OCI-LY1 (cell line): ENCODE measurements at regions not wholly inside any gene's neighbourhood (a gene's known extent, or its start where the extent isn't known, plus 50 kb on each side); places are given as distances from the start of the nearest gene placed in this dataset.

ENCODE experiments used
- H2AFZ ChIP-seq: fragments of 200-600 bp; sonication (generic), shearing (Covaris generic); 2 replicates; pipeline ENCODE4 v1.6.0; 2014; ENCODE audit warnings: antibody characterized with exemption, mild to moderate bottlenecking, low read length
- H3F3A ChIP-seq: fragments of 200-600 bp; sonication (generic), shearing (Covaris generic); 2 replicates; pipeline ENCODE4 v1.6.0; 2014; ENCODE audit warnings: mild to moderate bottlenecking, antibody characterized with exemption, low read length, moderate library complexity; ENCODE audit not compliant: insufficient read depth
- H3K27ac ChIP-seq: fragments of 200-600 bp; sonication (generic); 2 replicates; pipeline ENCODE4 v1.5.1; 2014; ENCODE audit warnings: low read length, mixed run types, mild to moderate bottlenecking, low read depth; ENCODE audit not compliant: poor library complexity, severe bottlenecking
- H3K27me3 ChIP-seq: fragments of 200-600 bp; sonication (generic); 2 replicates; pipeline ENCODE4 v1.6.0; 2014; ENCODE audit warnings: antibody characterized with exemption, mild to moderate bottlenecking, low read length, moderate library complexity; ENCODE audit not compliant: insufficient read depth
- H3K36me3 ChIP-seq: fragments of 200-600 bp; sonication (generic); 2 replicates; pipeline ENCODE4 v1.6.1; 2014; ENCODE audit warnings: mild to moderate bottlenecking, antibody characterized with exemption, low read length, moderate library complexity, mixed read lengths; ENCODE audit not compliant: insufficient read depth
- H3K4me1 ChIP-seq: fragments of 200-600 bp; sonication (generic); 2 replicates; pipeline ENCODE4 v1.5.1; 2014; ENCODE audit warnings: mild to moderate bottlenecking, low read length, moderate library complexity; ENCODE audit not compliant: insufficient read depth, severe bottlenecking
- H3K4me2 ChIP-seq: fragments of 200-600 bp; sonication (generic), shearing (Covaris generic); 2 replicates; pipeline ENCODE4 v1.6.1; 2014; ENCODE audit warnings: low read length
- H3K4me3 ChIP-seq: fragments of 200-600 bp; sonication (generic); 2 replicates; pipeline ENCODE4 v1.5.1; 2014; ENCODE audit warnings: low read length, low read depth, mild to moderate bottlenecking, mixed read lengths; ENCODE audit not compliant: poor library complexity, severe bottlenecking
- H3K79me2 ChIP-seq: fragments of 200-600 bp; shearing (Covaris generic); 2 replicates; pipeline ENCODE4 v1.6.1; 2016; ENCODE audit warnings: mixed run types, low read length, mixed read lengths; ENCODE audit not compliant: insufficient read depth
- H3K9ac ChIP-seq: fragments of 200-600 bp; sonication (generic), shearing (Covaris generic); 2 replicates; pipeline ENCODE4 v1.6.1; 2014; ENCODE audit warnings: mild to moderate bottlenecking, low read length, mixed read lengths
- H3K9me2 ChIP-seq: fragments of 200-600 bp; sonication (generic), shearing (Covaris generic); 2 replicates; pipeline ENCODE4 v1.6.1; 2014; ENCODE audit warnings: low read depth, mild to moderate bottlenecking, low read length, mixed read lengths
- H3K9me3 ChIP-seq: fragments of 200-600 bp; shearing (Covaris generic); 2 replicates; pipeline ENCODE4 v1.6.1; 2014; ENCODE audit warnings: low read length, mixed read lengths
- H4K20me1 ChIP-seq: fragments of 200-600 bp; sonication (generic), shearing (Covaris generic); 2 replicates; pipeline ENCODE4 v1.6.0; 2016; ENCODE audit warnings: mild to moderate bottlenecking, low read length; ENCODE audit not compliant: insufficient read depth
- CTCF ChIP-seq: fragments of 200-600 bp; sonication (generic), shearing (Covaris generic); IDR thresholded peaks from 2 replicates; pipeline ENCODE4 v1.5.1; 2017; ENCODE audit warnings: mild to moderate bottlenecking, antibody characterized with exemption, low read length, moderate library complexity, mixed read lengths
- EZH2 ChIP-seq: fragments of 200-600 bp; sonication (generic), shearing (Covaris generic); IDR thresholded peaks from 2 replicates; pipeline ENCODE4 v1.8.0; 2017; ENCODE audit warnings: borderline replicate concordance, mixed run types, mild to moderate bottlenecking, antibody characterized with exemption, low read length, moderate library complexity, mixed read lengths

- TF ChIP-seq CTCF, result no peak
- no peak for TF ChIP-seq EZH2
Observed at GRCh38 chr3:180820400-180820799, 92.1 kb upstream of the FXR1 start.

GRCh38 chr3:180825964-180826363 is 86.5 kb upstream of the FXR1 start:
- Histone ChIP-seq H3K9me2 (no peaks in the 10 kb centered on the region), H3K36me3 (no peaks in the 10 kb centered on the region), H3K4me3 (no peak overlapping the region), H3K9me3 (no peaks in the 10 kb centered on the region), H3K27me3 (no peaks in the 10 kb centered on the region), H3K27ac (no peak overlapping the region), H3K4me2 (no peak overlapping the region), H3F3A (no peaks in the 10 kb centered on the region), H3K79me2 (no peaks in the 10 kb centered on the region), H2AFZ (no peak overlapping the region), H3K9ac (no peak overlapping the region), H4K20me1 (no peaks in the 10 kb centered on the region), H3K4me1 (no peaks in the 10 kb centered on the region)
- TF ChIP-seq CTCF, result no peak
- no peak for TF ChIP-seq EZH2

More at GRCh38 chr3:180820400-180820799, 92.1 kb upstream of the FXR1 start:
- H3K27me3 ChIP-seq, result no peaks in the 10 kb centered on the region
- H3K9ac ChIP-seq, result no peak overlapping the region
- no peaks in the 10 kb centered on the region for H3K79me2 ChIP-seq
- no peaks in the 10 kb centered on the region for H3F3A ChIP-seq
- H2AFZ ChIP-seq, result no peak overlapping the region
- H3K4me2 ChIP-seq, result no peak overlapping the region
- no peaks in the 10 kb centered on the region for H3K9me2 ChIP-seq
- H3K36me3 ChIP-seq, result no peaks in the 10 kb centered on the region
- H3K9me3 ChIP-seq, result no peaks in the 10 kb centered on the region
- no peak overlapping the region for H3K4me3 ChIP-seq
- H4K20me1 ChIP-seq, result no peaks in the 10 kb centered on the region
- no peaks in the 10 kb centered on the region for H3K4me1 ChIP-seq
- no peak overlapping the region for H3K27ac ChIP-seq

- Histone ChIP-seq H2AFZ (no peak overlapping the region), H3K9me3 (no peaks in the 10 kb centered on the region), H3K27ac (no peak overlapping the region)
Observed at GRCh38 chr3:180827171-180827570, 85.3 kb upstream of the FXR1 start.

More at GRCh38 chr3:180827171-180827570, 85.3 kb upstream of the FXR1 start:
- Histone ChIP-seq H3K4me2 (no peak overlapping the region), H3K4me1 (no peaks in the 10 kb centered on the region), H3F3A (no peaks in the 10 kb centered on the region), H3K9ac (no peak overlapping the region), H3K4me3 (no peak overlapping the region), H3K79me2 (no peaks in the 10 kb centered on the region), H3K27me3 (no peaks in the 10 kb centered on the region), H3K9me2 (no peaks in the 10 kb centered on the region), H4K20me1 (no peaks in the 10 kb centered on the region), H3K36me3 (no peaks in the 10 kb centered on the region)
- TF ChIP-seq CTCF (no peak), EZH2 (no peak)
